Putamen (tissue), 1 donor: ENCODE measurements at regions not wholly inside any gene's neighbourhood (a gene's known extent, or its start where the extent isn't known, plus 50 kb on each side); places are given as distances from the start of the nearest gene placed in this dataset.

Source experiments
- DNase-seq: peaks from one replicate; pipeline ENCODE4 v3.0.0-alpha.2; 2016; ENCODE audit warnings: low spot score

- DNase-seq, result no peak
Observed at GRCh38 chr13:106961216-106961615, 393.3 kb upstream of the ARGLU1 start.

GRCh38 chr13:106958621-106959048, 390.7 kb upstream of the ARGLU1 start:
- DNase-seq, result no peak

- no peak for DNase-seq
Observed at GRCh38 chr13:106942563-106942962, 374.6 kb upstream of the ARGLU1 start.

DNA sequence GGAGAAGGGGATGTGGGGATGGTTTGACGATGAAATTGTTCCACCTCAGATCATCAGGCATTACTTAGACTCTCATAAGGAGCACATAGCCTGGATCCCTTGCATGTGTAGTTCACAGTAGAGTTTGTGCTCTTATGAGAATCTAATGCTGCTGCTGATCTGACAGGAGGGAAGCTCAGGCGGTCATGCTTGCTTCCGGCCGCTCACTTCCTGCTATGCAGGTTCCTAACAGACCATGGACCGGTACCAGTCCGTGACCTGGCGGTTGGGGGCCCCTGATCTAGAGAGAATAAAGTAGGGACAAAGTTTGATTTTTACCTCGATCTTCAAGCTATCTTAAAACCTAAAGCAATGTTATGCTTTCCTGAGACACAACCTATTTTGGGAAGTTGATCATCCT, 373.8 kb upstream of the ARGLU1 start:
- DNase-seq, result no peak

DNA sequence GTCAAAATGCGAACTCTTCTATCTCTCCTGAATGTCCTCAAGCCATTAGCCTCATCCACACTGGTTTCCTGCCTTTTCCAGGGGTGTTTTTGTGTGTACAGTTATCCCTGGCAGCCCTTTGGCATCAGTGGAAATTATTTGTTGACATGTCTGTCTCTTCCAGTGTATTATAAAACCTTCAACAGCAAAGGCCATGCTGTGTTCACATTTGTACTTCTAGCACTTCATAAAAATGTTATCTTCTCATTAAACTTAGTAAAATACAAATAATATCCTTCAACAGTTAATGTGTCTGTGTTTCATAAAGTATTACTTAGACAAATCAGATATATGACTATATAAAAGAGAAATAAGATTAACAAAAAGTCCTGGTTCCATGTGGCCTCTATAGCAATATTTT, 359.5 kb upstream of the ARGLU1 start:
- no peak for DNase-seq

- DNase-seq, result no peak
Observed at GRCh38 chr13:106922384-106922783, 354.4 kb upstream of the ARGLU1 start.

DNA sequence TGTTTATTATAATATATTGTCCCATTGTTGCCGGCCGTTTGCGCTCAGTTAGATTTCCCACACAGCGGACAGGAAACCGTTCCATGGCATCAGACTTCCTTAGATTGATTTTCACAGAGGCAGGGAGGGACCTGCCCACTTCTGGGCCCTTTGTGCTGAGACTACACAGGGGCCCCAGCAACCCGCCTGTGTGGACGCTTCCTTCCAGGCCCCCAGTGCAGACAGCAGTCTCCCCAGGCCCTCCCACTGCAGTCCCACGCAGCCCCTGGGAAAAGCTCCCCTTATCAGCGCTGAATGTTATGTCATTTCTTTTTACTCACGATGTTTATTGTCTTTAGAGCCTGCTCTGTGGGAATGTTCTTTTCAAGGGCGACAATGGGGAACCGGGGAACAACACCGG, 351.7 kb upstream of the ARGLU1 start:
- DNase-seq, result peak; percentile 23

- DNase-seq, result no peak
Observed at GRCh38 chr13:106919133-106919532, 351.2 kb upstream of the ARGLU1 start.

DNA sequence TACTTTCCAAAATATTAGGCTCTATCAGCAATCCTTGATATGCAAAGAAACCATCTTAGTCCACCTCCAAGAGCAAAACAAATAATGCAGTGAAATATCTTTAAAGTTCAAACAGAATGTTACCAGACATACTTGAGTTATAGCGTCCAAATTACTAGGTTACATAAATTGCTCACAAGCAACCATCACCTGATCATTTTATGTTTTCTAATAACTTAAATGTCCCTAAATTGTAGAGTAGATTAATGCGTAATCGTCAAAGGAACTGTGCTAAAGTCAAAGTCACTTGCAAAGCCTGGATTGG, 350.6 kb upstream of the ARGLU1 start:
- no peak for DNase-seq

DNA sequence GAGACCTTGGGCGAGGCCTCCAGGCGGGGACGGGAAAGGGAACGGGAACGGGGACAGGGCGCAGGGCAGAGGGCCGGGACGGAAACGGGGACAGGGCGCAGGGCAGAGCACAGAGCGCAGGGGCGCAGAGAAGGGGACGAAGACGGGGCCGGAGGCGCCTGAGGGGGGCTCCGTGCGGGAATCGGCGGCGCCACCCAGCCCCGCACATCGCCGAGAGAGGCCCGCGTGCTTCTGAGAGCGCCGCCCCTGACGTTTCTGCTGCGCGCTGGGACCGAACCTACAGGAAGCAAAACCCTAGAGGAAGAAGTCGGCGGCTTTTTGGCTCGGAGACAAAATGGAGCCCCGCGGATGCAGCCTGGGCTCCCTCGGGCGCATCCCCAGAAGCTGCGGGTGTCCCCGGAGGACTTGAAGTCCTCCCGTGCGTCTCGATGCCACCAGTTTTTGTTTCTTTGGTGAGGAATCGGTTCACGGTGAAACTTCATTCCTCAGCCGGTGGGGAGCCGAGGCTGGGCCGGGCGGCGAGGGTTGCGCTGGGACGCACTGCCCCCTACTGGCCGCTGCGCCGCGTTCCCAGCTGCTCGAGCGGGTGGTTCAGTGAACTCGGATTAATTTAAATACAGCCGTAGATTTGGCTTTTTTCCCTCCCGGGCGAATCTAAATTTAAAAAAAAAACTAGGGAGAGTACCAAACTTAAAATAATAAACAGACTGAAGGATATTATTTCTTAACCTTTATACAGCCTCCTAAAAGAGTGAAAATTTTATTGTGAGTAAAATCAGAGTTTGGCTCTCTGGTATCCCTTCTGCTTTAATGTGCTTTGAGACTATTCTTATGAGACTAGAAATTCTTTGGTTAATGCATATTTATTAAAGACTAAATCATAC, 350.0 kb upstream of the ARGLU1 start:
- DNase-seq, result peak; percentile 81

DNA sequence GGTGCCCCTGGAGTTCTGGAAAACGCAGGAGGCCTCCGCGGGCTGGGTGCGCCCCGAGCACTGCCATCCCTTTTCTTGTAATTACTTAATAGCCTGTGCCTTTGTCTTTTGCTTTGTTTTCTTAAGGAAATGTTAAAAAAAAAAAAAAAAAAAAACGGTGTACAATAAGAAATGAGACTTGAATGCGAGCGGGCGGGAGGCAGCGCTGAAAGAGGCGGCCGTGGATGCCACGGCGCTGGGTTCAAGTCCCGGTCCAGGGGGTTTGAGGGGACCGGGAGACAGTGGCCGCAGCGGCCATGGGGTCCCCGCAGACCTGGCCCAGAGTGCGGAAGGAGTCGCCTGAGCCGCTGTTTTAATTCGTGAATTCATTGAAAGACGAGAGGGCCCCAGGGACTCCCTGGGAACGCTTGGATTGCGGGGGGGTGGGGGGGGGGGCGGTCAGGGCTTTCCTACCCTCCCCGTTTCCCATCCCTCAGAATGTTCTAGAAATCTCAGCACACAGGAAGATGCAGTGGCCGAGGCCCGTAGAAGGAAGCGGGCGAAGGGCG, 349.2 kb upstream of the ARGLU1 start:
- no peak for DNase-seq

DNA sequence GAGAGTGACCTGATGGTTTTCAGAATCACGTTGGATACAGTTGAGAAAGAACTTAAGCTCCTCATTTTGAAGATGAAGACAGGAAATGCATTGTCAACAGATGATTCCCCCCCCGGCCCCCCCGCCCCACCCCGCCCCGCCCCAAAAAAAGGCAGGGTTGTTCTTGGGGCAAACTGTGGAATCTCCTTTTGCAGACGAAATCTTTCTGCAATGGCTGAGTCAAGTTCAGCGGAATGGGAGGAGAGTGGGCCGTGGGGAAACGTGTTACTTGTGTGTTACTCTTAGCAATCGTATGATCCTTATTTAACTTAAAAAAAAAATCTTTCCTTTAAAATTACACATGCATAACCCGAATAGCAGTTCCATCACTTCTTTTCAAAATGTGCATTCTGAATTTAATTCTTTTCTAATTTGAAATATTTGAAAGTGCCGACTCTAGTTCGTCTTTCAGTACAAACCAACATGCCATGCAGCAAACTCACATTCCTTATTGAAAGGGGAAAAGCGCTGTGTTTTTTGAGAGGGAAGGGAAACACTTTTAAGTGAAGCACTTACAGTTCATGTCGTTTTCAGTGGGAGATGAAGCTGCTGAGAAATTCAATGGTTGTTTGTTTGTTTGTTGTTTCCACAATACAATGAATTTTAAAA, 348.5 kb upstream of the ARGLU1 start:
- peak; percentile 18 for DNase-seq

DNA sequence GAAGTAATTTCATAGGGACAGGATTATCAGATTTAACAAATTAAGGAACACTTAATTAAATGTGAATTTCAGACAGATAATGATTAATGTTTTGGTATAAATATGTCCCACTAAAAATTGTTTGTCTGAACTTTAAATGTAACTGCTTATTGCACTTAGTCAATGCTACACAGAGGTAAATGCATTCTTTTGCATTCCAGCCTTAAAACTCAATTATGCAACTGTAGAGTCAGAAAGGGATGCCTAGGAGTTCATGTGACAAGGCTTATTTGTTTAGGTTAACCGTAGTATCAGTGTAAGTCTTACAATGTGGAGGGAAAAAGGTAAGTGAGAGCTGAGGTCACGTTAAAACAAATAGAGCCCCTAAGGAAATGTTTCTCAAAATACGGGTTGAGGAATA, 347.2 kb upstream of the ARGLU1 start:
- DNase-seq, result no peak

DNA sequence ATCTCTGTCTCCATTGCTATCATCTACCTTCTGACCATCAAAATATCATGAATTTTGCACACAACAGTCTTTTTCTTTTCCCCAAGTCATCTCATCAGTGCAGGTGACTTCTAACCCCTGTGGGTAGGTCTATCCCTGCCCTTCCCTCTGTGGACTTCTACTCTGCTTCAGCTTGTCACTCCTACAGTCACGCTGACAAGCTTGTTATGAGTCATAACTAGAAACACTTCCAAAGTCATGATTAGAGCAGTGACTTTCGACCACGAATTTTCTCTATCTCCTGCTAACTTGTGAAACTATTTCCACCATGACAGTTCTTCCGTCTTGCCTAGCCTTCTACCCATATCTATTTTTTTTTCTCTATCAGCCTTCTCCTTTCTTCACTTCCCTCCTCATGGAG, 343.7 kb upstream of the ARGLU1 start:
- DNase-seq, result no peak

GRCh38 chr13:106911020-106911419, 343.1 kb upstream of the ARGLU1 start:
- DNase-seq, result no peak

DNA sequence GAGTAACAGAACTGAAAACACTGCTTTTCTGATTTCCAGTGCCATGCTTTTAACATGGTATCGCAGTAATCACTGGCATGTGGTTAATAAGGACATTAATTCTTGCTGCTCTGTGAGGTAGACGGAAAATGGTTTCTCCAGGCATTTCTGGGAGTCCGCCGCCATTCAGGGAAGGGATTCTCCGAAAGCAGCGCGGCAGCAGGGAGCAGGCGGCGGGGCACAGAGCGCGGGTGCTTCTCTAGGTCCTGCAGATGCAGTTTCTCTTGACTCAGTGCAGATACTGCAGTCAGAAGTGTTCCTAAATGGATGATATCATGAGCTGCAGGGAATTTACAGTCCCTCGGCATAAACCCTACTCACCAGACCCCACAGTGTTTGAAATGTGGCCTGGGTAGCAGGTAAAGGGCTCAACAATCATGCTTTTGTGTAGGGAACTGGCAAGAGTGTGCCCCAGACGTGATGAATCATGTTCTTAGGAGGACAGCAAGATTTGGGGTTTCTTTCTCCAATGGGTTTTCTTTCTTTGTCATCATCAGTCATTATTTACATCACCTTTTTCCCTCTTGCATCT, 338.6 kb upstream of the ARGLU1 start:
- DNase-seq, result no peak

DNA sequence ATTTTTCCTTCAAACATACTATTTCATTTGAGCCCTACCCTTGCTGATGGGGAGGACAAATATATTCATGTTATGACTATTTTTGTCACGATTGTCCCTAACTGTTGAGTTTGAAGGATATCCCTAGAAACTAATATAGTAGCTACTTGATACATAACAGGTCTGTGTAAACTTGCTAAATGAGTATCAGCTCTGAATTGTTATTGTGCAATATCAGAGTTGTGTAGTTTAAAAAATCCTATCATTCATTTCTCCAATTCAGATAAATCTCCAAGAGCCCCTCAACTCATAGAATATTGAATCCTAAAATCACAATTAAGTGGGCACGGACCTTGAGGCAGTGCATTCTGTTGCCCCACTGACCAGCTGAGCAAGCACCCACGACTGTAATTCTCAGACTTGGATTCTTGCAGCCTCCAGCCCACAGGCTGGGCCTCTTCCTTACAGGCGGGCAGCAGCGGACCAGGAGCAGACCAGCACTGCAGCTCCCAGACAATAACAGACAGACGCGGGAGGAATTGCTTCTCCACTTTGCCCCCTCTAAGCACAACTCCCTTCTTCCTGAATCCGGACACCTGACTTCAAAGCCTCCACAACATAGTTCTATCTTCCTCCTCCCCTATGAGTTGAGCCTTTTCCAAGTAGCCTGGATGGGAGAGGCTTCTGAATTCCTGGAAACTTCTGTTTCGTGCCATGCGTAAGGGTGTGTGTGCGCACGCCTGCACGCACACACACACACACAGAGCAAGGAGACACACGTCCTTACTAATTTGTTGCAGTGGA, 337.6 kb upstream of the ARGLU1 start:
- no peak for DNase-seq

DNA sequence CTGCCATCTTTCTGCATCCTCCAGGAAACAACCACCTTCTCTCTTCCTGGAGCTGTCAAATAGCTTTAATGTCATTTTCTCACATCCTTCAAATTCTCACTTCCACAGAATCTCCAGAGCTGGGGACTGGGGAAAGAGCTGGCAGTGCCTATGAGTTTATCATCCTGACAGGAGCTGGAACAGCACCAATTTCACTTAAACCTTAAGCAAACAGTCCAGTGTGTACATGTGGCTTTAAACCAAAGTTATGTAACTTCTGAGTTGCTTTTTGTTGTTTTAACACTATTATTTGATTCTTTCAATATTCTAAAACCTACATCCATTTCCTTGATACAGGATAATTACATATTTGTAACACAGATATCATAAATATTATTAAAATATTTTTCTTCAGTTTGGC, 331.5 kb upstream of the ARGLU1 start:
- DNase-seq, result no peak

DNA sequence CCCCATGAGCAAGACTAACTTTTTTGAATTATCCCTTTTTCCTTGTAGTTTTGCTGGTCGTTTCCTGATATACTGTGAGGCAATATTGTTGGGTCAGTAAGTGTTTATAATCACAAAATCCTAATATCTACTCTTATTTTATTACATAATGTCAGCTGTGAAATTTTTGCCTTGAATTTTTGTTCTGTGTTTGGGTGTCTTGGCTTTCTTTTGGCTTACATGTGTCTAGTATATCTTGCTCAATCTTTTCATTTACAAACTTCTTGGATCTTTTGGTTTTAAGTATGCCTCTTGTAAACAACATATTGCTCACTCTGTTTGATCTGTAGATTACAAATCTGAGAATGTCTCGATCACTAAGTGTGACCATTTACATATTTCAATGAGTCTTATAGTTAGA, 330.3 kb upstream of the ARGLU1 start:
- no peak for DNase-seq

DNA sequence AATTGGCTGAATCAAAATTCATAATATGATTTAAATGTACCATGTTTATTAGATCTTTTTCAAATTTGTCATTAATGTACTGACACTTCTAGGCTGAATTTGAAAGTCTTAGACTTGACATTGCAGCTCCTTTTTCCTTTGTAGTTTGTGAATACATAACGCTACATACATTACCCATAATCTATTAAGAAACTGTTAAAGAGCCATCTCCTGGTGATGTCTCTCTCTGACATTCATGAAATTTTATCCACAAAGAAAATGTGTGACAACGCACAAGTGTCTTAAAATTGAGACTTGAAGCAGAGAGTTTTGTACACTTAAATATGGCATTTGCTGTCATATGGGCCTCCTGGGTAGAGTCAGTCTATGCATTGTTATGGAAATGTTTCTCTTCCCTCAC, 320.2 kb upstream of the ARGLU1 start:
- no peak for DNase-seq

- DNase-seq, result no peak
Observed at GRCh38 chr13:106887686-106888085, 319.7 kb upstream of the ARGLU1 start.

DNA sequence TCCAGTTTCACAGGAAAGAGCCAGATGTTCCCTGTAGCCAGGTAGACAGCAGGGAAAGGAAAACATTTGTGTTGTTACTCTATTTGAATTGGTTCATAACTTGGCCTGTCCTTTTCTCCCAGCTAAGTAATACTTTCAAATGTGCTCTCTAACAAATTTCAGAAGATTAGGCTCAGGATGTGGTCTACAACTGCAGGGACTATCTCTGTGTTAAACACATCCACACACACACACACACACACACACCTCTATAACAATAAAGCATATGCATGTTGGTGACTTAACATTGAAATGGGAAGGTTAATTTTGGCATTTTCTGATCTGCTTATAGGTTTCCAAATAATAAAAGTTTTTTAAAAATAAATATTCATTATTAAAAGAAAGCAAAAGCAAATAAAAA, 316.0 kb upstream of the ARGLU1 start:
- DNase-seq, result no peak
